MM.1S (cell line): ENCODE measurements at regions not wholly inside any gene's neighbourhood (a gene's known extent, or its start where the extent isn't known, plus 50 kb on each side); places are given as distances from the start of the nearest gene placed in this dataset.

Experiments used
- EZH2 ChIP-seq: fragments of 300-600 bp; sonication (generic); optimal IDR thresholded peaks from 2 replicates; pipeline ENCODE3; 2017; ENCODE audit warnings: low read depth, mild to moderate bottlenecking, antibody characterized with exemption, low read length, mixed read lengths
- TF ChIP-seq, protein P1 (sequence below): fragments of 300-600 bp; sonication (generic); IDR thresholded peaks from 2 replicates; pipeline ENCODE4 v1.5.1; 2016; ENCODE audit warnings: antibody characterized with exemption, low read length, mixed read lengths

DNA sequence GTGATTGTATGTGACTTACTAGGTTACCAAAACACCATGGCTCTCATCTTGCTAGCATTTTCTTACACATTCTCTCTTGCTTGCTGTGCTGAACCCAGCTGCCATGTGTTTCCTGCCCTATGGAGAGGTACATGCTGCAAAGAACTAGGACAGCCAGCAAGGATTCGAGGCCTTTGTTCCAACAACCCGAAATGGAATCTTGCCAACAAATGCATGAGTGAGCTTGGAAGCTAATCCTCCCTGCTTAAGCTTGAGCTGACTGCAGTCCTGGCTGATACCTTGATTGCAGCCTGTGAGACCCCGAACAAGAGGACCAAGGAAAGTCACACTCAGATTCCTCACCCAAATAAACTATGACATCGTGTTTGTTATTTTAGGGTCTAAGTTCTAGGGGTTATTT lies 651.2 kb downstream of the SLITRK6 start:
- TF ChIP-seq, protein P1, sequence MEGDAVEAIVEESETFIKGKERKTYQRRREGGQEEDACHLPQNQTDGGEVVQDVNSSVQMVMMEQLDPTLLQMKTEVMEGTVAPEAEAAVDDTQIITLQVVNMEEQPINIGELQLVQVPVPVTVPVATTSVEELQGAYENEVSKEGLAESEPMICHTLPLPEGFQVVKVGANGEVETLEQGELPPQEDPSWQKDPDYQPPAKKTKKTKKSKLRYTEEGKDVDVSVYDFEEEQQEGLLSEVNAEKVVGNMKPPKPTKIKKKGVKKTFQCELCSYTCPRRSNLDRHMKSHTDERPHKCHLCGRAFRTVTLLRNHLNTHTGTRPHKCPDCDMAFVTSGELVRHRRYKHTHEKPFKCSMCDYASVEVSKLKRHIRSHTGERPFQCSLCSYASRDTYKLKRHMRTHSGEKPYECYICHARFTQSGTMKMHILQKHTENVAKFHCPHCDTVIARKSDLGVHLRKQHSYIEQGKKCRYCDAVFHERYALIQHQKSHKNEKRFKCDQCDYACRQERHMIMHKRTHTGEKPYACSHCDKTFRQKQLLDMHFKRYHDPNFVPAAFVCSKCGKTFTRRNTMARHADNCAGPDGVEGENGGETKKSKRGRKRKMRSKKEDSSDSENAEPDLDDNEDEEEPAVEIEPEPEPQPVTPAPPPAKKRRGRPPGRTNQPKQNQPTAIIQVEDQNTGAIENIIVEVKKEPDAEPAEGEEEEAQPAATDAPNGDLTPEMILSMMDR: no peak
- no peak for TF ChIP-seq EZH2
